GM19455 (cell line): ENCODE measurements at regions not wholly inside any gene's neighbourhood (a gene's known extent, or its start where the extent isn't known, plus 50 kb on each side); places are given as distances from the start of the nearest gene placed in this dataset.

Experiments
- ATAC-seq: cut with Tn5 transposase; IDR thresholded peaks from one replicate; pipeline ENCODE4 v1.9.1; 2021; ENCODE audit not compliant: unreplicated experiment

- ATAC-seq = no peak
Observed at GRCh38 chr1:34328281-34328799, 151.6 kb downstream of the C1orf94 start.

- ATAC-seq = no peak
Observed at GRCh38 chr1:34330061-34330460, 153.4 kb downstream of the C1orf94 start.

- no peak for ATAC-seq
Observed at GRCh38 chr1:34331020-34331926, 154.6 kb downstream of the C1orf94 start.

GRCh38 chr1:34332996-34333395, 156.3 kb downstream of the C1orf94 start:
- ATAC-seq = no peak

GRCh38 chr1:34338871-34339270, 162.2 kb downstream of the C1orf94 start:
- no peak for ATAC-seq

- ATAC-seq = no peak
Observed at GRCh38 chr1:34341896-34342295, 165.2 kb downstream of the C1orf94 start.

- ATAC-seq = no peak
Observed at GRCh38 chr1:34342334-34342733, 165.6 kb downstream of the C1orf94 start.

- no peak for ATAC-seq
Observed at GRCh38 chr1:34346128-34346527, 169.4 kb downstream of the C1orf94 start.

- no peak for ATAC-seq
Observed at GRCh38 chr1:34353409-34353808, 176.7 kb downstream of the C1orf94 start.

- no peak for ATAC-seq
Observed at GRCh38 chr1:34354367-34354766, 177.7 kb downstream of the C1orf94 start.

- ATAC-seq = no peak
Observed at GRCh38 chr1:34356853-34357252, 180.1 kb downstream of the C1orf94 start.

GRCh38 chr1:34358636-34359035, 181.9 kb downstream of the C1orf94 start:
- no peak for ATAC-seq

- ATAC-seq = no peak
Observed at GRCh38 chr1:34359411-34359810, 182.7 kb downstream of the C1orf94 start.

GRCh38 chr1:34360574-34360973, 183.9 kb downstream of the C1orf94 start:
- no peak for ATAC-seq

GRCh38 chr1:34361121-34361520, 184.4 kb downstream of the C1orf94 start:
- ATAC-seq = no peak

- ATAC-seq = no peak
Observed at GRCh38 chr1:34361781-34362357, 185.2 kb downstream of the C1orf94 start.

GRCh38 chr1:34362949-34363348, 186.2 kb downstream of the C1orf94 start:
- ATAC-seq = no peak

GRCh38 chr1:34363447-34363846, 186.7 kb downstream of the C1orf94 start:
- ATAC-seq = no peak

- ATAC-seq = no peak
Observed at GRCh38 chr1:34363915-34364314, 187.2 kb downstream of the C1orf94 start.

- no peak for ATAC-seq
Observed at GRCh38 chr1:34364376-34364775, 187.7 kb downstream of the C1orf94 start.

- ATAC-seq = no peak
Observed at GRCh38 chr1:34365295-34365694, 188.6 kb downstream of the C1orf94 start.
